Upper lobe of left lung (tissue), 4 donors: ENCODE measurements at regions not wholly inside any gene's neighbourhood (a gene's known extent, or its start where the extent isn't known, plus 50 kb on each side); places are given as distances from the start of the nearest gene placed in this dataset.
"Not testable (repeated sequence)": the region's sequence is repeated elsewhere in the genome, so short reads cannot be mapped to it uniquely, and the experiment has no call there.

Experiments used
- CTCF ChIP-seq, 6 experiments: fragments of 450-650 bp in 4 of 6; fragments of 200-600 bp in 2 of 6; sonication (generic) in 2 of 6; IDR thresholded peaks; one replicate each; pipeline ENCODE4 v1.5.1; 2016 to 2019; ENCODE audit warnings: antibody characterized with exemption in 6 of 6
- POLR2A ChIP-seq, 4 donors: fragments of 450-650 bp; IDR thresholded peaks; one replicate each; pipeline ENCODE4 v1.5.1; 2016 to 2017; ENCODE audit warnings: antibody characterized with exemption in 4 of 4, mild to moderate bottlenecking in 2 of 4
- POLR2AphosphoS5 ChIP-seq, 2 donors: sonication (generic); formaldehyde crosslinking; IDR thresholded peaks; one replicate each; pipeline ENCODE4 v1.5.1; 2017; ENCODE audit warnings: antibody characterized with exemption in 2 of 2

DNA sequence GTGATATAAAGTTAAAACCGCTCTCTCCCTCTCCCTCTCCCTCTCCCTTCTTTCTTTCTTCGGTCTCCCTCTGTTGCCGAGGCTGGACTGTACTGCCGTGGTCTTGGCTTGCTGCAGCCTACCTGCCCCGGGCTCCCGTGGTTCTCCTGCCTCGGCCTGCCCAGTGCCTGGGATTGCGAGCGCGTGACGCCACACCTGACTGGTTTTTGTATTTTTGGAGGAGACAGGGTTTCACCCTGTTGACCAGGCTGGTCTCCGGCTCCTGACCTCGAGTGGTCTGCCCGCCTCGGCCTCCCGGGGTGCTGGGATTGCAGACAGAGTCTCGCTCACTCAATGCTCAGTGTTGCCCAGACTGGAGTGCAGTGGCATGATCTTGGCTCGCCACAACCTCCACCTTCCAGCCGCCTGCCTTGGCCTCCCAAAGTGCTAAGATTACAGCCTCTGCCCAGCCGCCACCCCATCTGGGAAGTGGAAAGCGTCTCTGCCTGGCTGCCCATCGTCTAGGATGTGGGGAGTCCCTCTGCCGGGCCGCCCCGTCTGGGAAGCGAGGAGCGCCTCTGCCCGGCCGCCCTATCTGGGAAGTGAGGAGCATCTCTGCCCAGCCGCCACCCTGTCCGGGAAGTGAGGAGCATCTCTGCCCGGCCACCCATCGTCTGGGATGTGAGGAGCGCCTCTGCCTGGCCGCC lies 400.5 kb downstream of the CAAP1 start:
- TF ChIP-seq POLR2A, CTCF, POLR2AphosphoS5 (IDR thresholded peaks at IDR 0.05): not testable (repeated sequence)
